ENCODE measurements at regions not wholly inside any gene's neighbourhood (a gene's known extent, or its start where the extent isn't known, plus 50 kb on each side); places are given as distances from the start of the nearest gene placed in this dataset.

GRCh38 chr5:122534829-122535228, 222.8 kb downstream of the SNCAIP start (continued):
- TF ChIP-seq MLX (CRISPR knock-in tag; IDR thresholded peaks at IDR 0.05) (no peak), CTCF (IDR thresholded peaks at IDR 0.05) (no peak), JAZF1 (CRISPR knock-in tag; IDR thresholded peaks at IDR 0.05) (no peak), ZNF219 (CRISPR knock-in tag; IDR thresholded peaks at IDR 0.05; ENCODE audit: borderline replicate concordance) (no peak), ARID4B (CRISPR knock-in tag; IDR thresholded peaks at IDR 0.05; ENCODE audit: borderline replicate concordance) (no peak), TCF7 (CRISPR knock-in tag; IDR thresholded peaks at IDR 0.05; ENCODE audit: low read depth) (no peak)

- Mint-ChIP-seq H3K36me3 (no peaks in the 10 kb centered on the region), H3K4me1 (peaks cover 7% of the 10 kb centered on the region; the same call in 1 of the 2 replicates), H3K27ac (no peak overlapping the region), H3K9me3 (no peaks in the 10 kb centered on the region), H3K27me3 (ENCODE audit: low read depth) (no peaks in the 10 kb centered on the region), H3K4me3 (no peak overlapping the region)
- ATAC-seq (no peak), DNase-seq (ENCODE audit: low spot score) (no peak)
- no peak for TF ChIP-seq E2F4 (CRISPR knock-in tag; IDR thresholded peaks at IDR 0.05; ENCODE audit: borderline replicate concordance, low read depth)
- no peak for TF ChIP-seq ZNF219 (CRISPR knock-in tag; IDR thresholded peaks at IDR 0.05; ENCODE audit: borderline replicate concordance)
- TF ChIP-seq PREB (CRISPR knock-in tag; IDR thresholded peaks at IDR 0.05; ENCODE audit: borderline replicate concordance) = no peak
- TF ChIP-seq TP53 (CRISPR knock-in tag; IDR thresholded peaks at IDR 0.05) = no peak
- no peak for TF ChIP-seq GTF2I (CRISPR knock-in tag; conservative IDR thresholded peaks at IDR 0.05)
- TF ChIP-seq SMAD4 (CRISPR knock-in tag; IDR thresholded peaks at IDR 0.05) = no peak
- ChIA-PET POLR2A (no interaction called here), CTCF (no interaction called here)
Observed at GRCh38 chr5:122541388-122541787, 229.4 kb downstream of the SNCAIP start.

- TF ChIP-seq USF1 (CRISPR knock-in tag; IDR thresholded peaks at IDR 0.05) = no peak
- H3K4me3 Mint-ChIP-seq = no peak overlapping the region
- POLR2A ChIA-PET = no interaction called here
- H3K27me3 Mint-ChIP-seq (ENCODE audit: low read depth) = no peaks in the 10 kb centered on the region
- DNase-seq (ENCODE audit: low spot score) (no peak), ATAC-seq (no peak)
- peaks cover 7% of the 10 kb centered on the region; the same call in 1 of the 2 replicates for H3K4me1 Mint-ChIP-seq
- H3K9me3 Mint-ChIP-seq = peaks cover 7% of the 10 kb centered on the region
- CTCF ChIA-PET = no interaction called here
- H3K36me3 Mint-ChIP-seq = no peaks in the 10 kb centered on the region
- no peak overlapping the region for H3K27ac Mint-ChIP-seq
Observed at GRCh38 chr5:122545986-122546385, 228.9 kb upstream of the SNX2 start.

Data from WTC11 (cell line).